ENCODE measurements at regions not wholly inside any gene's neighbourhood (a gene's known extent, or its start where the extent isn't known, plus 50 kb on each side); places are given as distances from the start of the nearest gene placed in this dataset.

GRCh38 chr17:45667591-45668171 is 116.4 kb upstream of the CRHR1 start:
- no peak for TF ChIP-seq REST (IDR thresholded peaks at IDR 0.05; ENCODE audit: insufficient read depth in 1 of 2, low read depth in 2 of 2, low read length in 2 of 2)
- no peak for TF ChIP-seq FOXP2 (optimal IDR thresholded peaks at IDR 0.05; ENCODE audit: borderline replicate concordance, extremely low read depth, extremely low read length, insufficient read depth)
- TF ChIP-seq POLR2AphosphoS5 (IDR thresholded peaks at IDR 0.05; ENCODE audit: low read depth, low read length): no peak
- no peak for TF ChIP-seq SIN3A (IDR thresholded peaks at IDR 0.05; ENCODE audit: borderline replicate concordance, insufficient read depth, low read length)
- no peak for TF ChIP-seq TAF1 (IDR thresholded peaks at IDR 0.05; ENCODE audit: borderline replicate concordance, insufficient read depth, low read length)

- TF ChIP-seq POLR2AphosphoS5 (IDR thresholded peaks at IDR 0.05; ENCODE audit: low read depth, low read length) (no peak), REST (IDR thresholded peaks at IDR 0.05; ENCODE audit: insufficient read depth in 1 of 2, low read depth in 2 of 2, low read length in 2 of 2) (no peak), FOXP2 (optimal IDR thresholded peaks at IDR 0.05; ENCODE audit: borderline replicate concordance, extremely low read depth, extremely low read length, insufficient read depth) (no peak), TAF1 (IDR thresholded peaks at IDR 0.05; ENCODE audit: borderline replicate concordance, insufficient read depth, low read length) (no peak), SIN3A (IDR thresholded peaks at IDR 0.05; ENCODE audit: borderline replicate concordance, insufficient read depth, low read length) (no peak)
These were observed 115.8 kb upstream of the CRHR1 start for GRCh38 chr17:45668316-45668715.

GRCh38 chr17:45672301-45672700 is 111.8 kb upstream of the CRHR1 start:
- no peak for TF ChIP-seq REST (IDR thresholded peaks at IDR 0.05; ENCODE audit: insufficient read depth in 1 of 2, low read depth in 2 of 2, low read length in 2 of 2)
- no peak for TF ChIP-seq TAF1 (IDR thresholded peaks at IDR 0.05; ENCODE audit: borderline replicate concordance, insufficient read depth, low read length)
- TF ChIP-seq POLR2AphosphoS5 (IDR thresholded peaks at IDR 0.05; ENCODE audit: low read depth, low read length): no peak
- TF ChIP-seq SIN3A (IDR thresholded peaks at IDR 0.05; ENCODE audit: borderline replicate concordance, insufficient read depth, low read length): no peak

GRCh38 chr17:45672792-45673191 is 111.3 kb upstream of the CRHR1 start:
- TF ChIP-seq SIN3A (IDR thresholded peaks at IDR 0.05; ENCODE audit: borderline replicate concordance, insufficient read depth, low read length) (no peak), POLR2AphosphoS5 (IDR thresholded peaks at IDR 0.05; ENCODE audit: low read depth, low read length) (no peak), FOXP2 (optimal IDR thresholded peaks at IDR 0.05; ENCODE audit: borderline replicate concordance, extremely low read depth, extremely low read length, insufficient read depth) (no peak), REST (IDR thresholded peaks at IDR 0.05; ENCODE audit: insufficient read depth in 1 of 2, low read depth in 2 of 2, low read length in 2 of 2) (no peak), TAF1 (IDR thresholded peaks at IDR 0.05; ENCODE audit: borderline replicate concordance, insufficient read depth, low read length) (no peak)

GRCh38 chr17:45675012-45675411 is 109.1 kb upstream of the CRHR1 start:
- TF ChIP-seq SIN3A (IDR thresholded peaks at IDR 0.05; ENCODE audit: borderline replicate concordance, insufficient read depth, low read length): no peak
- TF ChIP-seq REST (IDR thresholded peaks at IDR 0.05; ENCODE audit: insufficient read depth in 1 of 2, low read depth in 2 of 2, low read length in 2 of 2): no peak
- no peak for TF ChIP-seq FOXP2 (optimal IDR thresholded peaks at IDR 0.05; ENCODE audit: borderline replicate concordance, extremely low read depth, extremely low read length, insufficient read depth)
- TF ChIP-seq TAF1 (IDR thresholded peaks at IDR 0.05; ENCODE audit: borderline replicate concordance, insufficient read depth, low read length): no peak

All from PFSK-1 (cell line).